HepG2 (cell line): ENCODE measurements at regions not wholly inside any gene's neighbourhood (a gene's known extent, or its start where the extent isn't known, plus 50 kb on each side); places are given as distances from the start of the nearest gene placed in this dataset.

Experiments used
- EP300 ChIP-seq, 3 experiments: sonication (generic) in 1 of 3; formaldehyde crosslinking in 1 of 3; IDR thresholded peaks; 2 replicates each; pipeline versions ENCODE4 v1.5.1 to v1.6.1; 2011 to 2020; ENCODE audit warnings: low read depth in 2 of 3, low read length in 2 of 3, borderline replicate concordance in 1 of 3, improper control_type of control experiment in 1 of 3, mild to moderate bottlenecking in 1 of 3, missing genetic modification reagents in 1 of 3, moderate library complexity in 1 of 3
- JARID2 ChIP-seq: sonication (generic); formaldehyde crosslinking; IDR thresholded peaks from 2 replicates; pipeline ENCODE4 v1.8.1; 2023; ENCODE audit warnings: missing genetic modification reagents, inconsistent platforms; ENCODE audit not compliant: insufficient replicate concordance
- NFE2 ChIP-seq: sonication (generic); formaldehyde crosslinking; IDR thresholded peaks from 2 replicates; pipeline ENCODE4 v1.4.0; 2020; ENCODE audit warnings: missing genetic modification reagents
- NRL ChIP-seq: sonication (generic); formaldehyde crosslinking; IDR thresholded peaks from 2 replicates; pipeline ENCODE4 v1.5.0; 2020; ENCODE audit warnings: missing genetic modification reagents, mild to moderate bottlenecking, moderate library complexity, borderline replicate concordance
- PHF20 ChIP-seq: sonication (generic); formaldehyde crosslinking; IDR thresholded peaks from 2 replicates; pipeline ENCODE4 v1.5.0; 2020; ENCODE audit warnings: mild to moderate bottlenecking, missing genetic modification reagents
- POLR2A ChIP-seq, 2 experiments: IDR thresholded peaks; 2 replicates each; pipeline ENCODE4 v1.6.1; 2011; ENCODE audit warnings: low read depth in 2 of 2, low read length in 2 of 2, mild to moderate bottlenecking in 1 of 2, moderate library complexity in 1 of 2; ENCODE audit not compliant: insufficient read depth in 1 of 2
- RFX5 ChIP-seq: IDR thresholded peaks from 2 replicates; pipeline ENCODE4 v1.6.1; 2011; ENCODE audit warnings: low read depth, low read length, improper control_type of control experiment
- STAG1 ChIP-seq: sonication (generic); formaldehyde crosslinking; IDR thresholded peaks from 2 replicates; pipeline ENCODE4 v1.4.0; 2020; ENCODE audit warnings: missing genetic modification reagents
- TBP ChIP-seq: sonication (generic); formaldehyde crosslinking; IDR thresholded peaks from 2 replicates; pipeline ENCODE4 v1.5.0; 2020; ENCODE audit warnings: missing genetic modification reagents
- ZFY ChIP-seq: sonication (generic); formaldehyde crosslinking; IDR thresholded peaks from 2 replicates; pipeline ENCODE4 v1.4.0; 2020; ENCODE audit warnings: missing genetic modification reagents
- TF ChIP-seq, protein P1 (sequence below): sonication (generic); formaldehyde crosslinking; IDR thresholded peaks from 2 replicates; pipeline ENCODE4 v1.5.0; 2020; ENCODE audit warnings: mild to moderate bottlenecking, missing genetic modification reagents, moderate library complexity
- TF ChIP-seq, protein P2 (sequence below): fragments of 450-650 bp; IDR thresholded peaks from 2 replicates; pipeline ENCODE4 v1.6.1; 2017
- TF ChIP-seq, protein P3 (sequence below): sonication (generic); formaldehyde crosslinking; IDR thresholded peaks from 2 replicates; pipeline ENCODE4 v1.4.0; 2020; ENCODE audit warnings: low read depth, mild to moderate bottlenecking, missing genetic modification reagents
- TF ChIP-seq, protein P4 (sequence below), 2 experiments: sonication (generic) in 1 of 2; formaldehyde crosslinking in 1 of 2; IDR thresholded peaks; 2 replicates each; pipeline versions ENCODE4 v1.5.1 to v1.6.1; 2011 to 2020; ENCODE audit warnings: borderline replicate concordance in 1 of 2, low read depth in 1 of 2, low read length in 1 of 2, mild to moderate bottlenecking in 1 of 2, missing genetic modification reagents in 1 of 2, moderate library complexity in 1 of 2

DNA sequence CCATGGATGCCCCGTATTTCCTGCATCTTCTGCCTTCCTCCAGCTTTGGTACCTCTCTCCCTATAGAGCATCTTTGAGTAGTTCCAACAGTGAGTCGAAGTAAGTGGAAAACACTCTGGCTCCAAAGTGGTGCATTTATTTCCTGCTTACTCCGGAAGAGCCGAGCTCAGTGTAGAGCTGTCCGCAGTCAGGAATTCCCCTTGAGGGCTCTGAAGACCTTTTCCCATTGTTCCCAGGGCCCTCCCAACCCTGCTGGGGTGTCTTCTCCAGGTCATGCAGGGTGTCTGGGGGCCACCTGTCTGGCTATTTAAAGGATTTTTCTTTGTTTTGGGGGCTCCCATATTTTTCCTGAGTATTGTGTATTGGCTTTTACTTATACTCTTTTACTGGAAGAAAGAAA, 118.6 kb upstream of the MXRA5 start:
- TF ChIP-seq POLR2A (IDR thresholded peaks at IDR 0.05; ENCODE audit: insufficient read depth in 1 of 2, low read depth in 2 of 2, low read length in 2 of 2) (no peak), JARID2 (CRISPR knock-in tag) (no peak), EP300 (IDR thresholded peaks at IDR 0.05; ENCODE audit: low read depth in 2 of 2, low read length in 2 of 2) (no peak), EP300 (CRISPR knock-in tag; IDR thresholded peaks at IDR 0.05; ENCODE audit: borderline replicate concordance) (no peak), NRL (no peak), RFX5 (no peak), PHF20 (CRISPR knock-in tag) (no peak), TBP (CRISPR knock-in tag) (no peak), ZFY (CRISPR knock-in tag) (no peak), STAG1 (CRISPR knock-in tag) (no peak), NFE2 (CRISPR knock-in tag) (no peak)
- TF ChIP-seq, protein P1, sequence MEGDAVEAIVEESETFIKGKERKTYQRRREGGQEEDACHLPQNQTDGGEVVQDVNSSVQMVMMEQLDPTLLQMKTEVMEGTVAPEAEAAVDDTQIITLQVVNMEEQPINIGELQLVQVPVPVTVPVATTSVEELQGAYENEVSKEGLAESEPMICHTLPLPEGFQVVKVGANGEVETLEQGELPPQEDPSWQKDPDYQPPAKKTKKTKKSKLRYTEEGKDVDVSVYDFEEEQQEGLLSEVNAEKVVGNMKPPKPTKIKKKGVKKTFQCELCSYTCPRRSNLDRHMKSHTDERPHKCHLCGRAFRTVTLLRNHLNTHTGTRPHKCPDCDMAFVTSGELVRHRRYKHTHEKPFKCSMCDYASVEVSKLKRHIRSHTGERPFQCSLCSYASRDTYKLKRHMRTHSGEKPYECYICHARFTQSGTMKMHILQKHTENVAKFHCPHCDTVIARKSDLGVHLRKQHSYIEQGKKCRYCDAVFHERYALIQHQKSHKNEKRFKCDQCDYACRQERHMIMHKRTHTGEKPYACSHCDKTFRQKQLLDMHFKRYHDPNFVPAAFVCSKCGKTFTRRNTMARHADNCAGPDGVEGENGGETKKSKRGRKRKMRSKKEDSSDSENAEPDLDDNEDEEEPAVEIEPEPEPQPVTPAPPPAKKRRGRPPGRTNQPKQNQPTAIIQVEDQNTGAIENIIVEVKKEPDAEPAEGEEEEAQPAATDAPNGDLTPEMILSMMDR, result no peak
- TF ChIP-seq, protein P2, sequence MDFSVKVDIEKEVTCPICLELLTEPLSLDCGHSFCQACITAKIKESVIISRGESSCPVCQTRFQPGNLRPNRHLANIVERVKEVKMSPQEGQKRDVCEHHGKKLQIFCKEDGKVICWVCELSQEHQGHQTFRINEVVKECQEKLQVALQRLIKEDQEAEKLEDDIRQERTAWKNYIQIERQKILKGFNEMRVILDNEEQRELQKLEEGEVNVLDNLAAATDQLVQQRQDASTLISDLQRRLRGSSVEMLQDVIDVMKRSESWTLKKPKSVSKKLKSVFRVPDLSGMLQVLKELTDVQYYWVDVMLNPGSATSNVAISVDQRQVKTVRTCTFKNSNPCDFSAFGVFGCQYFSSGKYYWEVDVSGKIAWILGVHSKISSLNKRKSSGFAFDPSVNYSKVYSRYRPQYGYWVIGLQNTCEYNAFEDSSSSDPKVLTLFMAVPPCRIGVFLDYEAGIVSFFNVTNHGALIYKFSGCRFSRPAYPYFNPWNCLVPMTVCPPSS, result no peak
- TF ChIP-seq, protein P3, sequence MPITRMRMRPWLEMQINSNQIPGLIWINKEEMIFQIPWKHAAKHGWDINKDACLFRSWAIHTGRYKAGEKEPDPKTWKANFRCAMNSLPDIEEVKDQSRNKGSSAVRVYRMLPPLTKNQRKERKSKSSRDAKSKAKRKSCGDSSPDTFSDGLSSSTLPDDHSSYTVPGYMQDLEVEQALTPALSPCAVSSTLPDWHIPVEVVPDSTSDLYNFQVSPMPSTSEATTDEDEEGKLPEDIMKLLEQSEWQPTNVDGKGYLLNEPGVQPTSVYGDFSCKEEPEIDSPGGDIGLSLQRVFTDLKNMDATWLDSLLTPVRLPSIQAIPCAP, result no peak
- TF ChIP-seq, protein P4, sequence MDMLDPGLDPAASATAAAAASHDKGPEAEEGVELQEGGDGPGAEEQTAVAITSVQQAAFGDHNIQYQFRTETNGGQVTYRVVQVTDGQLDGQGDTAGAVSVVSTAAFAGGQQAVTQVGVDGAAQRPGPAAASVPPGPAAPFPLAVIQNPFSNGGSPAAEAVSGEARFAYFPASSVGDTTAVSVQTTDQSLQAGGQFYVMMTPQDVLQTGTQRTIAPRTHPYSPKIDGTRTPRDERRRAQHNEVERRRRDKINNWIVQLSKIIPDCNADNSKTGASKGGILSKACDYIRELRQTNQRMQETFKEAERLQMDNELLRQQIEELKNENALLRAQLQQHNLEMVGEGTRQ (IDR thresholded peaks at IDR 0.05; ENCODE audit: low read depth, low read length), result no peak
- TF ChIP-seq, protein P4 (CRISPR knock-in tag; IDR thresholded peaks at IDR 0.05; ENCODE audit: borderline replicate concordance), result no peak
